GM12878 (cell line): ENCODE measurements at regions not wholly inside any gene's neighbourhood (a gene's known extent, or its start where the extent isn't known, plus 50 kb on each side); places are given as distances from the start of the nearest gene placed in this dataset.

ENCODE experiments used
- BACH1 ChIP-seq: fragments of 450-650 bp; IDR thresholded peaks from 2 replicates; pipeline ENCODE4 v1.6.1; 2017; ENCODE audit warnings: mild to moderate bottlenecking, borderline replicate concordance
- BCL11A ChIP-seq: IDR thresholded peaks from 2 replicates; pipeline ENCODE4 v1.6.1; 2011; ENCODE audit warnings: low read depth, low read length
- EGR1 ChIP-seq, 2 experiments: IDR thresholded peaks; 1 replicate in 1 of 2; 2 replicates in 1 of 2; pipeline ENCODE4 v1.6.1; 2011 to 2012; ENCODE audit warnings: low read depth in 2 of 2, low read length in 2 of 2, borderline replicate concordance in 1 of 2, mild to moderate bottlenecking in 1 of 2, moderate library complexity in 1 of 2
- EP300 ChIP-seq, 2 experiments: fragments of 150-350 bp in 1 of 2; IDR thresholded peaks; 2 replicates each; pipeline ENCODE4 v1.6.1; 2011 to 2012; ENCODE audit warnings: low read depth in 2 of 2, low read length in 2 of 2, borderline replicate concordance in 1 of 2, improper control_type of control experiment in 1 of 2, inconsistent platforms in 1 of 2; ENCODE audit not compliant: control insufficient read depth in 1 of 2
- GABPA ChIP-seq: IDR thresholded peaks from 2 replicates; pipeline ENCODE4 v1.6.1; 2014; ENCODE audit warnings: antibody characterized with exemption, low read depth, mild to moderate bottlenecking, inconsistent platforms
- NR2C1 ChIP-seq: fragments of 450-650 bp; IDR thresholded peaks from 2 replicates; pipeline ENCODE4 v1.6.1; 2017; ENCODE audit warnings: antibody characterized with exemption, mild to moderate bottlenecking, moderate library complexity
- POLR2A ChIP-seq: IDR thresholded peaks from 2 replicates; pipeline ENCODE4 v1.6.1; 2011; ENCODE audit warnings: low read depth, mild to moderate bottlenecking, low read length
- YY1 ChIP-seq: IDR thresholded peaks from 2 replicates; pipeline ENCODE4 v1.6.1; 2011; ENCODE audit warnings: low read depth, mild to moderate bottlenecking, low read length
- ZNF24 ChIP-seq: fragments of 450-650 bp; IDR thresholded peaks from 2 replicates; pipeline ENCODE4 v1.6.1; 2017; ENCODE audit warnings: antibody characterized with exemption, mild to moderate bottlenecking
- ZNF274 ChIP-seq: IDR thresholded peaks from one replicate; pipeline ENCODE4 v1.8.0; 2011; ENCODE audit not compliant: insufficient read length, insufficient read depth
- TF ChIP-seq, protein P1 (sequence below): IDR thresholded peaks from 2 replicates; pipeline ENCODE4 v1.6.1; 2011; ENCODE audit warnings: low read depth, low read length, improper control_type of control experiment, borderline replicate concordance
- TF ChIP-seq, protein P2 (sequence below), 3 experiments: IDR thresholded peaks in 2 of 3; conservative IDR thresholded peaks in 1 of 3; 2 replicates each; pipeline ENCODE4 v1.5.1; 2011; ENCODE audit warnings: low read depth in 3 of 3, low read length in 3 of 3, mild to moderate bottlenecking in 3 of 3, control low read depth in 2 of 3, moderate library complexity in 2 of 3, inconsistent platforms in 1 of 3, mixed read lengths in 1 of 3; ENCODE audit not compliant: control insufficient read depth in 2 of 3, insufficient read depth in 1 of 3; ENCODE audit errors: extremely low read depth in 1 of 3
- TF ChIP-seq, protein P3 (sequence below): fragments of 450-650 bp; formaldehyde crosslinking; IDR thresholded peaks from 2 replicates; pipeline ENCODE4 v1.4.0; 2020; ENCODE audit warnings: mild to moderate bottlenecking, moderate library complexity

DNA sequence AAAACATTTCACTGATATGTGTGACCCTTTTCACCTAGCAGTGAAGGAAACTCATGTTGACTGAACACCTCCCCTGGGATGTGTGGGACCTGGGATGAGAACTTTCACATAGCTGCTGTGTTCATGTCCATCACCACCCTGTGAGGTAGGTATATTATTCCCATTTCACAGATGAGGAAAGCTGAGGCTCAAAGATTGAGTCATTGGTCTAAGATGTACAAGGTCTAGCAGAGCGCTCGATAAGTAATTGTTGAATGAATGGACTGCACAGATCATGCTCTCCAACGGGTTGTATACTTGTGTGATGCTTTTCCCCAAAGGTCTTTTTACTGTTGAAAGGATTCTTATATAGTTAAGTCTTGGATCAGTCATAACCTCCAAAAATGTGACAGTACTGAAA, 75.6 kb upstream of the TSC22D1 start:
- no peak for TF ChIP-seq POLR2A
- TF ChIP-seq, protein P1, sequence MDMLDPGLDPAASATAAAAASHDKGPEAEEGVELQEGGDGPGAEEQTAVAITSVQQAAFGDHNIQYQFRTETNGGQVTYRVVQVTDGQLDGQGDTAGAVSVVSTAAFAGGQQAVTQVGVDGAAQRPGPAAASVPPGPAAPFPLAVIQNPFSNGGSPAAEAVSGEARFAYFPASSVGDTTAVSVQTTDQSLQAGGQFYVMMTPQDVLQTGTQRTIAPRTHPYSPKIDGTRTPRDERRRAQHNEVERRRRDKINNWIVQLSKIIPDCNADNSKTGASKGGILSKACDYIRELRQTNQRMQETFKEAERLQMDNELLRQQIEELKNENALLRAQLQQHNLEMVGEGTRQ, result no peak
- TF ChIP-seq EGR1 (IDR thresholded peaks at IDR 0.05; ENCODE audit: borderline replicate concordance in 1 of 2, low read depth in 2 of 2, low read length in 2 of 2), result no peak
- TF ChIP-seq YY1, result no peak
- TF ChIP-seq, protein P2, sequence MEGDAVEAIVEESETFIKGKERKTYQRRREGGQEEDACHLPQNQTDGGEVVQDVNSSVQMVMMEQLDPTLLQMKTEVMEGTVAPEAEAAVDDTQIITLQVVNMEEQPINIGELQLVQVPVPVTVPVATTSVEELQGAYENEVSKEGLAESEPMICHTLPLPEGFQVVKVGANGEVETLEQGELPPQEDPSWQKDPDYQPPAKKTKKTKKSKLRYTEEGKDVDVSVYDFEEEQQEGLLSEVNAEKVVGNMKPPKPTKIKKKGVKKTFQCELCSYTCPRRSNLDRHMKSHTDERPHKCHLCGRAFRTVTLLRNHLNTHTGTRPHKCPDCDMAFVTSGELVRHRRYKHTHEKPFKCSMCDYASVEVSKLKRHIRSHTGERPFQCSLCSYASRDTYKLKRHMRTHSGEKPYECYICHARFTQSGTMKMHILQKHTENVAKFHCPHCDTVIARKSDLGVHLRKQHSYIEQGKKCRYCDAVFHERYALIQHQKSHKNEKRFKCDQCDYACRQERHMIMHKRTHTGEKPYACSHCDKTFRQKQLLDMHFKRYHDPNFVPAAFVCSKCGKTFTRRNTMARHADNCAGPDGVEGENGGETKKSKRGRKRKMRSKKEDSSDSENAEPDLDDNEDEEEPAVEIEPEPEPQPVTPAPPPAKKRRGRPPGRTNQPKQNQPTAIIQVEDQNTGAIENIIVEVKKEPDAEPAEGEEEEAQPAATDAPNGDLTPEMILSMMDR (IDR thresholded peaks at IDR 0.05 in 2 of 3, conservative IDR thresholded peaks at IDR 0.05 in 1 of 3; ENCODE audit: control insufficient read depth in 2 of 3, extremely low read depth in 1 of 3, insufficient read depth in 1 of 3, low read depth in 3 of 3, low read length in 3 of 3), result no peak
- TF ChIP-seq, protein P3, sequence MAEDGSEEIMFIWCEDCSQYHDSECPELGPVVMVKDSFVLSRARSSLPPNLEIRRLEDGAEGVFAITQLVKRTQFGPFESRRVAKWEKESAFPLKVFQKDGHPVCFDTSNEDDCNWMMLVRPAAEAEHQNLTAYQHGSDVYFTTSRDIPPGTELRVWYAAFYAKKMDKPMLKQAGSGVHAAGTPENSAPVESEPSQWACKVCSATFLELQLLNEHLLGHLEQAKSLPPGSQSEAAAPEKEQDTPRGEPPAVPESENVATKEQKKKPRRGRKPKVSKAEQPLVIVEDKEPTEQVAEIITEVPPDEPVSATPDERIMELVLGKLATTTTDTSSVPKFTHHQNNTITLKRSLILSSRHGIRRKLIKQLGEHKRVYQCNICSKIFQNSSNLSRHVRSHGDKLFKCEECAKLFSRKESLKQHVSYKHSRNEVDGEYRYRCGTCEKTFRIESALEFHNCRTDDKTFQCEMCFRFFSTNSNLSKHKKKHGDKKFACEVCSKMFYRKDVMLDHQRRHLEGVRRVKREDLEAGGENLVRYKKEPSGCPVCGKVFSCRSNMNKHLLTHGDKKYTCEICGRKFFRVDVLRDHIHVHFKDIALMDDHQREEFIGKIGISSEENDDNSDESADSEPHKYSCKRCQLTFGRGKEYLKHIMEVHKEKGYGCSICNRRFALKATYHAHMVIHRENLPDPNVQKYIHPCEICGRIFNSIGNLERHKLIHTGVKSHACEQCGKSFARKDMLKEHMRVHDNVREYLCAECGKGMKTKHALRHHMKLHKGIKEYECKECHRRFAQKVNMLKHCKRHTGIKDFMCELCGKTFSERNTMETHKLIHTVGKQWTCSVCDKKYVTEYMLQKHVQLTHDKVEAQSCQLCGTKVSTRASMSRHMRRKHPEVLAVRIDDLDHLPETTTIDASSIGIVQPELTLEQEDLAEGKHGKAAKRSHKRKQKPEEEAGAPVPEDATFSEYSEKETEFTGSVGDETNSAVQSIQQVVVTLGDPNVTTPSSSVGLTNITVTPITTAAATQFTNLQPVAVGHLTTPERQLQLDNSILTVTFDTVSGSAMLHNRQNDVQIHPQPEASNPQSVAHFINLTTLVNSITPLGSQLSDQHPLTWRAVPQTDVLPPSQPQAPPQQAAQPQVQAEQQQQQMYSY (CRISPR knock-in tag), result no peak
- no peak for TF ChIP-seq ZNF274
- TF ChIP-seq GABPA, result no peak
- no peak for TF ChIP-seq BACH1
- TF ChIP-seq EP300 (IDR thresholded peaks at IDR 0.05; ENCODE audit: borderline replicate concordance in 1 of 2, control insufficient read depth in 1 of 2, low read depth in 2 of 2, low read length in 2 of 2), result no peak
- no peak for TF ChIP-seq NR2C1
- no peak for TF ChIP-seq ZNF24
- TF ChIP-seq BCL11A, result no peak
